Effector memory CD8-positive, alpha-beta T cell (primary cell): ENCODE measurements at regions not wholly inside any gene's neighbourhood (a gene's known extent, or its start where the extent isn't known, plus 50 kb on each side); places are given as distances from the start of the nearest gene placed in this dataset.

Experiments
- ATAC-seq: fragments of 150-1000 bp; cut with Tn5 transposase; replicated peaks from 2 replicates; pipeline ENCODE4 v1.10.0; 2021; ENCODE audit warnings: mild to moderate bottlenecking, moderate library complexity
- DNase-seq, 3 experiments: peaks; one replicate each; pipeline ENCODE4 v3.0.0; 2021
- H3K27ac Mint-ChIP-seq, 2 donors: one replicate each; pipeline ENCODE4 v1.8.0; 2022; ENCODE audit warnings: mild to moderate bottlenecking in 2 of 2, mixed read lengths in 2 of 2, moderate library complexity in 2 of 2
- H3K27me3 Mint-ChIP-seq, 2 donors: one replicate each; pipeline ENCODE4 v1.8.0; 2022; ENCODE audit warnings: mixed read lengths in 2 of 2
- H3K36me3 Mint-ChIP-seq: one replicate; pipeline ENCODE4 v1.8.0; 2022; ENCODE audit warnings: mild to moderate bottlenecking, moderate library complexity, mixed read lengths; ENCODE audit not compliant: insufficient read depth
- H3K4me1 Mint-ChIP-seq, 2 donors: one replicate each; pipeline ENCODE4 v1.8.0; 2022; ENCODE audit warnings: low read depth in 2 of 2, mixed read lengths in 2 of 2
- H3K4me3 Mint-ChIP-seq, 2 donors: one replicate each; pipeline ENCODE4 v1.8.0; 2022; ENCODE audit warnings: mild to moderate bottlenecking in 2 of 2, mixed read lengths in 2 of 2, moderate library complexity in 2 of 2
- H3K9me3 Mint-ChIP-seq, 2 donors: one replicate each; pipeline ENCODE4 v1.8.0; 2022; ENCODE audit warnings: mixed read lengths in 2 of 2

DNA sequence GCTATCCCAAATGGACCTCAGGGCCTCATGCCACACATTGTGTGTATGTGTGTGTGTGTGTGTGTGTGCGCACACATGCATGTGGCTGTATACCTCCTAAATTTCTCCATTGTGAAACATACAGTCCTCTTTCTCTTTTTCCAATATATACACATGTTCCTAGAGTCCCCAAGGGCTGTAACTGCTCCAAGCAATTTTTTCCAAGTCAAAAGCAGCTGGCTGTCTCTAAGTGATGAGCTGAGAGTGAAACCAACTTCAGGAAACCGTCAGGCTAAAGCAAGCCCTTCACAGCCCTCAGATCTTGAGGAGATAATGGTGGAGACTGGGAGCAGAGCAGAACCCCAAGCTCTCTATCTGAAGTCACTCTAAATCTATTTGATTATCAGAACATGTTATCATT is 496.1 kb upstream of the DIPK2B start:
- H3K9me3 Mint-ChIP-seq = no peaks in the 10 kb centered on the region
- no peak overlapping the region for H3K27ac Mint-ChIP-seq
- H3K4me3 Mint-ChIP-seq = no peak overlapping the region
- H3K36me3 Mint-ChIP-seq = no peaks in the 10 kb centered on the region
- no peak for DNase-seq
- no peaks in the 10 kb centered on the region for H3K4me1 Mint-ChIP-seq
- ATAC-seq = no peak
- H3K27me3 Mint-ChIP-seq = no peaks in the 10 kb centered on the region

DNA sequence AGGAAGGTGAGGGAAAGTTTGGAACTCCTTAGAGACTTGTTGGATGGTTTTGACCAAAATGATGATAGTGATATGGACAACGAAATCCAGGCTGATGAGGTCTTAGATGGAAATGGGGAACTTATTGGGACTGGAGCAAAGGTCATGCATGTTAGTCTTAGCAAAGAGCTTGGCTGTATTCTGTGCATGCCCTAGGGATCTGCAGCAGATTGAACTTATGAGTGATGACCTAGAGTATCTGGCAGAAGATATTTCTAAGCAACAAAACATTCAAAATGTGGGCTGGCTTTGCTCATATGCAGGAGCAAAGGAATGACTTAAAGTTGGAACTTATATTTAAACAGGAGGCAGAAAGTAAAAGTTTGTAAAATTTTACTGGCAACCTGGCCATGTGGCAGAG is 489.3 kb upstream of the DIPK2B start:
- no peaks in the 10 kb centered on the region for H3K9me3 Mint-ChIP-seq
- peaks cover 0 to 1% of the 10 kb centered on the region in 2 donors for H3K4me1 Mint-ChIP-seq
- H3K27ac Mint-ChIP-seq = no peak overlapping the region
- ATAC-seq (no peak), DNase-seq (no peak)
- H3K36me3 Mint-ChIP-seq = no peaks in the 10 kb centered on the region
- no peak overlapping the region for H3K4me3 Mint-ChIP-seq
- H3K27me3 Mint-ChIP-seq = peaks cover 0 to 8% of the 10 kb centered on the region in 2 donors

DNA sequence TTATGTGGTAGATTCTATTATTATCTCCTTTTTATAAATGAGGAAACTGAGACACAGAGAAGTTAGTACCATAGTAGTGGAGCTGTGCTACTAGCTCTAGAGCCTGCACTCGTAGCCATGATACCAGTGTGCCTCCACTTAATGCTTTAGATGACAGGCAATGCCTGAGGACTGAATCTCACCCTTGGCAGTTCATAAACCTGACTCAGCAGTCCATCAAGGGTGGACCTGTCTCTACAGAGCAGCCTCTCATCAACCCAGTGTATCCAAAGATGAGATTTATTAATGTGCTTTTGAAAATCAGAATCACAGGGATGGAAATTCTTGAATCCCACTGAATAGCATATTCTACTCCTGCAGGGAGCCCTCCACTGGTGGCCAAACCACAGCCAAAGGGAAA is 483.2 kb upstream of the DIPK2B start:
- Mint-ChIP-seq H3K4me1 (peaks cover 0 to 1% of the 10 kb centered on the region in 2 donors), H3K9me3 (no peaks in the 10 kb centered on the region), H3K27me3 (no peaks in the 10 kb centered on the region), H3K36me3 (no peaks in the 10 kb centered on the region), H3K4me3 (no peak overlapping the region), H3K27ac (no peak overlapping the region)
- no peak for DNase-seq
- ATAC-seq = no peak

DNA sequence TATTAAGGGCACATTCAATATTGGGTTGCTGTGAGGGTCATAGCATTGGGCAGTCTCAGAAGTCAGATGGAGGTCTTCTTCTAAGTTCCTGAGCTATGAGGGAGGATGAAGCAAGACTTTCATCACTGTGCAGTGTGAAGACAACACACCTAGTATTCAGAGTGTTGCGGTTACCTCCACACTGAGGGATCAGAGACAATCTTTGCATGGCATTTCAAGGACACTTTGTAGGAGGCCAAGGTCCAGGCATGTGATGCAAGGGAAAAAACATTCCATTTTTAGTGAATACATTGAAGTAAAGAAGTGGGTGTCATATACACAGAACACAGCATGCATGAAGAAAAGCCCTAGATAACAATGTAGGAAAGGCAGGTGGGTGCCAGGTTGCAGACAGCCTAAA is 481.2 kb upstream of the DIPK2B start:
- DNase-seq (no peak), ATAC-seq (no peak)
- no peaks in the 10 kb centered on the region for H3K27me3 Mint-ChIP-seq
- no peak overlapping the region for H3K4me3 Mint-ChIP-seq
- peaks cover 0 to 1% of the 10 kb centered on the region in 2 donors for H3K4me1 Mint-ChIP-seq
- no peak overlapping the region for H3K27ac Mint-ChIP-seq
- H3K36me3 Mint-ChIP-seq = no peaks in the 10 kb centered on the region
- H3K9me3 Mint-ChIP-seq = no peaks in the 10 kb centered on the region

DNA sequence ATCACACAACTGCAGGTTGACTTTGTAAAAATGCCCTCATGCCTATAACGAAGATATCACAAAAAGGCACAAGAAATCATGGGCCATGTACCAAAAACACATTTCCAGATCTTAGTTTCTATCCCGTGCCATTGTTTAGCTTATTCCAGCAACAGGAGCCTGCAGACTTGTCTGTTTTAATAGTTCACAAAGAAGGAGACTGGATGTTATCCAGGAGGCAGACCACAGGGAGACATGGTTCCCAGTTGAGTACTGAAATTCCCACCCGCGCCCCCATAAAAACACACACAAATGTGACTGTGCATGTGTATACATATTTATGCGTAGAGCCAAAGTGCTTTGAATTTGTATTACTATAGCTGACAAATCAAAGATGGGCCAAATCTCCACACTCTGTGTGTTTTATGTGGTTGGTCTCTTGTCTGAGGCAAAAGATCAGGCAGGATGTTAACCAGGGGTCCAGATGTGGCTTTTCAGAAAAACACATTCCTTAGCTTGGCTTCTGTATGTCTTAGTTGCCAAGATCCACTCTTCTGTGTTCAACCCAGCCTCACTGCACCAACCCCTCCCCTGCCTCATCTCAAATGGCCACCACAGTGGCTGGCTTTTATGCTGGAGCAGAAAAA is 469.2 kb upstream of the DIPK2B start:
- Mint-ChIP-seq H3K36me3 (no peaks in the 10 kb centered on the region), H3K27ac (no peak overlapping the region), H3K4me1 (no peaks in the 10 kb centered on the region), H3K27me3 (no peaks in the 10 kb centered on the region), H3K4me3 (no peak overlapping the region), H3K9me3 (no peaks in the 10 kb centered on the region)
- ATAC-seq = no peak
- DNase-seq = no peak

DNA sequence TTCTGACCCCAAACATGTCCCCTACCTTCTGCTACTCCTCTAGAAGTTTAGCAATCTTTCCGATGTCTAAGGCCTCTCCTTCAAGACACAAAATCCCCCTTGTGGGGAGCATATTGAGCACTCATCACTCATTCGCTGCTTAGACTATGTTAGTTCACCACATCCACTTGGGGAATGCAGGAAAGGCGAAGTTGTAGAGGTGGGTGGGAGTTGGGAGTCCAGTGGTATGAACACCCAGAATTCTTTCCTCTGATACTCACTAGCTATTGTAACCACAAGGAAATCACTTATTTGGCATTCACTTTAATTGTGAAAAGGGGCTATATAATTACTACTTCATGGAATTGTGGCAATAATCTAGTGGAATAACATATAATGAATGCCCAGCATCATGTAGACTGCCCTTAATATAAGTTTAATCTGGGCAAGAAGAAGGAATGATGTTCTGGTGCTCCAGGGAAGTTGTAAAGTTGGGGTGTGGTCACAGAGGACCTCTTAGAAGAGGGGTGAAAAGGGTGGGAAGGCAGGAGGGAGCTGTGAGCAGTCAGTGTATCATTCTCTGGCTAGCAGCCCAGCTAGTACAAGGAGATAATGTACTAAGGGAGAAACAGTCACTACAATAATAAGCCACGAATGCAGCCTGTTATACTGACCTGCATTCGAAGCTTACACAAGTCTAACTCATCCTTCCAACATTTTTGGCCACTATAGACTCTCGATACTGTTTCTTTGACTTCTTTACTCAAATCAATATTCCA is 468.2 kb upstream of the DIPK2B start:
- ATAC-seq = no peak
- no peaks in the 10 kb centered on the region for H3K27me3 Mint-ChIP-seq
- no peak for DNase-seq

DNA sequence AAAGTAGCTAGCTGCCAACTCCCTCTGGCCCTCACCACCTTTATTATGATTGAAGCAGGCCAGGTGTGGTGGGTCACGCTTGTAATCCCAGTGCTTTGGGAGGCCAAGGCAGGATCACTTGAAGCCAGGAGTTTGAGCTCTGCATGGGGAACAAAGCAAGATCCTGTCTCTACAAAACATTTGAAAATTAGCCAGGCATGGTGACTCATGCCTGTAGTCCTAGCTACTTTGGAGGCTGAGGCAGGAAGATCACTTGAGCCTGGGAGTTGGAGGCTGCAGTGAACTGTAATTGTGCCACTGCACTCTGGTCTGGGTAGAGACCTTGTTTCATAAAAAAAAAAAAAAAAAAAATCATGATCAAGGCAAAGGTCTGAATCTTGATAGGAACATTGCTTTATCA is 467.0 kb upstream of the DIPK2B start:
- Mint-ChIP-seq H3K9me3 (no peaks in the 10 kb centered on the region), H3K36me3 (no peaks in the 10 kb centered on the region), H3K27ac (no peak overlapping the region), H3K27me3 (no peaks in the 10 kb centered on the region), H3K4me1 (no peaks in the 10 kb centered on the region), H3K4me3 (no peak overlapping the region)
- no peak for DNase-seq
- ATAC-seq = no peak

More for the DNA sequence above, 468.2 kb upstream of the DIPK2B start:
- Mint-ChIP-seq H3K9me3 (no peaks in the 10 kb centered on the region), H3K27ac (no peak overlapping the region), H3K4me1 (no peaks in the 10 kb centered on the region), H3K36me3 (no peaks in the 10 kb centered on the region), H3K4me3 (no peak overlapping the region)

DNA sequence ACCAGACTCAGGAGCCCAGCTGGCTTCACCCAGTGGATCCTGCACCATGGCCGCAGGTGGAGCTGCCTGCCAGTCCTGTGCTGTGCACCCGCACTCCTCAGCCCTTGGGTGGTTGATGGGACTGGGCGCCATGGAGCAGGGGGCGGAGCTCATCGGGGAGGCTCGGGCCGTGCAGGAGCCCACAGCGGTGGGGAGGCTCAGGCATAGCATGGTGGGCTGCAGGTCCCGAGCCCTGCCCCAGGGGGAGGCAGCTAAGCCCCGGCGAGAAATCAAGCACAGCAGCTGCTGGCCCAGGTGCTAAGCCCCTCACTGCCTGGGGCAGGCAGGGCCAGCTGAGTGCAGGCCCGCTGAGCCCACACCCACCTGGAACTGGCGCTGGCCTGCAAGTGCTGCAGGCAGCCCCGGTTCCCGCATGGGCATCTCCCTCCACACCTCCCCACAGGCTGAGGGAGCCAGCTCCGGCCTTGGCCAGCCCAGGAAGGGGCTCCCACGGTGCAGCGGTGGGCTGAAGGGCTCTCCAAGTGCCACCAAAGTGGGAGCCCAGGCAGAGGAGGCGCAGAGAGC is 464.1 kb upstream of the DIPK2B start:
- ATAC-seq = no peak
- Mint-ChIP-seq H3K27ac (no peak overlapping the region), H3K4me1 (no peaks in the 10 kb centered on the region), H3K27me3 (no peaks in the 10 kb centered on the region), H3K9me3 (no peaks in the 10 kb centered on the region), H3K4me3 (no peak overlapping the region), H3K36me3 (no peaks in the 10 kb centered on the region)
- DNase-seq = no peak

DNA sequence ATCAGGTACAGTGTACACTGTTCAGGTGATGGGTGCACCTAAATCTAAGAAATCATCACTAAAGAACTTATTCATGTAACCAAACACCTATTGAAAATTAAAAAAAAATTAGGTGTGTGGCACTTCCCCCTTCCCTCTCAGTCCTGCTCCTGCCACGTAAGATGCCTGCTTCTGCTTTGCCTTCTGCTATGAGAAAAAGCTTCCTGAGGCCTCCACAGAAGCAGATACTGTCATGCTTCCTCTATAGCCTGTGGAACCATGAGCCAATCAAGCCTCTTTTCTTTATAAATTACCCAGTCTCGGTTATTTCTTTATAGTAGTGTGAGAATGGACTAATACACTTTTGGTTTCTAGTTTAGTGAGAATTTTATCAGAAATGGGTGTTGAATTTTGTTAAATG is 459.8 kb upstream of the DIPK2B start:
- H3K4me3 Mint-ChIP-seq = no peak overlapping the region
- H3K36me3 Mint-ChIP-seq = no peaks in the 10 kb centered on the region
- no peaks in the 10 kb centered on the region for H3K9me3 Mint-ChIP-seq
- H3K27me3 Mint-ChIP-seq = no peaks in the 10 kb centered on the region
- ATAC-seq (no peak), DNase-seq (no peak)
- H3K27ac Mint-ChIP-seq = no peak overlapping the region
- H3K4me1 Mint-ChIP-seq = no peaks in the 10 kb centered on the region

DNA sequence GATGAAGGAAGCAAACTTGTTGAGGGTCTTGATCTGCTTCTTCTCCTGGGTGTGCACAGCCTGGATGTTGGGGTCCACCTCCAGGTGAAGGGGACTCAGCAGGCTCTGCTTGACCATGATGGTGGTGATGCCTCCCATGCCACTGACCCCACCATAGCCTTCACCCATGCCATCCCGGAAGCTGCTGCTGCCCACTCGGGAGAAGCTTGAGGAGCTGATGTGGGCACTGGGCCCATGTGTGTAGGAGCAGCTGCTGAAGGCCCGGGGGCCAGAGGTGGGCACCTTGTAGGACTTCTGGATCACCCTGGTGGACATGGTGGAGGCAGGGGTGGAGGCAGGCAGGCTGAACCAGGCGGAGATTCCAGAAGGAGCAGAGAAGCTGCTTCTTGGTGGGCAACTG is 432.7 kb upstream of the DIPK2B start:
- Mint-ChIP-seq H3K4me3 (no peak overlapping the region), H3K27ac (no peak overlapping the region), H3K27me3 (peaks cover 0 to 5% of the 10 kb centered on the region in 2 donors), H3K4me1 (no peaks in the 10 kb centered on the region), H3K9me3 (no peaks in the 10 kb centered on the region), H3K36me3 (no peaks in the 10 kb centered on the region)
- DNase-seq = no peak
- ATAC-seq = no peak

DNA sequence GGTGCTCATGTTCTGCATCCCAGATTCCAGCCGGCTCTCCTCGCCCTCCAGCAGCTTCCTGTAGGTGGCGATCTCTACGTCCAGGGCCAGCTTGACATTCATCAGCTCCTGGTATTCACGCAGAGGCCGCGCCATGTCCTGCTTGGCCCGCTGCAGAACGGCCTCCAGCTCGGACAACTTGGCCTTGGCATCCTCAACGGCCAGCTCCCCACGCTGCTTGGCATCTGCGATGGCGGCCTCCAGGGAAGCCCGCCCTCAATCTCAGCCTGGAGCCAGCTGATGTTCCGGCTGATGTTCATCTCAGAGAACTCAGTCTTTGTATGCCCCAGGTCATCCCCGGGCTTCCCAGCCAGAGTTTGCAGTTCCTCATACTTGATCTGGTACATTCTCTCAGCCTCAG is 431.8 kb upstream of the DIPK2B start:
- Mint-ChIP-seq H3K27me3 (peaks cover 0 to 5% of the 10 kb centered on the region in 2 donors), H3K36me3 (no peaks in the 10 kb centered on the region), H3K9me3 (no peaks in the 10 kb centered on the region), H3K4me3 (no peak overlapping the region), H3K27ac (no peak overlapping the region), H3K4me1 (no peaks in the 10 kb centered on the region)
- ATAC-seq (no peak), DNase-seq (no peak)

DNA sequence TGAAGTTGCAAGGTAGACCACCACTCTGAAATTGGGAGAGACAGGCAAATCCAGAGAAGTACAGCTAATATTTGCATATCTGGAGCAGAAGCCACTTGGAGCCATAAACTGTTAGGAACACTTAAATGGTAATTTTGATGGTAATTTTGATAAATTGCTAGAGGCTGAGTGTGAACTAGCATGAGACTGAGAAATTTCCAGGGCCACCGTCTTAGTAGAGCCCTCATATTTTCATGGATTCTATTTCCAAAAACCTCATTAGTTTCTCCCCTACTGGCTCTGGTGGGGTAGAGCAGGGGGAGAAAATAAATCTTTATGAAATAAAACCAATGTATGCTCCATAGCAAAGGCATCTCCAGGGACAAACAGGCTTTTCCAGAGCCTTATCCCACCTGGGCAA is 429.4 kb upstream of the DIPK2B start:
- DNase-seq (no peak), ATAC-seq (no peak)
- H3K27ac Mint-ChIP-seq = no peak overlapping the region
- H3K4me1 Mint-ChIP-seq = no peaks in the 10 kb centered on the region
- no peaks in the 10 kb centered on the region for H3K9me3 Mint-ChIP-seq
- no peaks in the 10 kb centered on the region for H3K27me3 Mint-ChIP-seq
- no peaks in the 10 kb centered on the region for H3K36me3 Mint-ChIP-seq
- H3K4me3 Mint-ChIP-seq = no peak overlapping the region

DNA sequence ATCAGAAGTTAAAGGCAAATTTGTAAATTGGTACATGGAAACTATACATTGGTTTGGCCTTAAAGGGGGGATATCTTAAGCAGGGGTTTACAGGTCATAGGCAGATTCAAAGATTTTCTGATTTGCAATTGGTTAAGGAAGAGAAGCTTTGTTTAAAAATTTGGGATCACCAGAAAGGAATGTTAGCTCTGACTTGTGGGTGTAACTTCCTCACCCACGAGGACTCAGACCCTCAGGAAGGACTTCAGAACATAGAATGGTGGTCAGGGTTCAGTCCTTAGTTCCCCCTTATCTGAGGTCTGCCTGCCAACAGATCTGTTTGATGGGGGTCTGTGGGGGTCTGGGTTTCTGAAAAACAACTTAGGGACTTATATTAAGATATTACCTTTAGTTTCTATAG is 427.4 kb upstream of the DIPK2B start:
- Mint-ChIP-seq H3K36me3 (no peaks in the 10 kb centered on the region), H3K4me1 (no peaks in the 10 kb centered on the region), H3K9me3 (no peaks in the 10 kb centered on the region), H3K27ac (no peak overlapping the region), H3K27me3 (no peaks in the 10 kb centered on the region), H3K4me3 (no peak overlapping the region)
- DNase-seq = no peak
- ATAC-seq = no peak

DNA sequence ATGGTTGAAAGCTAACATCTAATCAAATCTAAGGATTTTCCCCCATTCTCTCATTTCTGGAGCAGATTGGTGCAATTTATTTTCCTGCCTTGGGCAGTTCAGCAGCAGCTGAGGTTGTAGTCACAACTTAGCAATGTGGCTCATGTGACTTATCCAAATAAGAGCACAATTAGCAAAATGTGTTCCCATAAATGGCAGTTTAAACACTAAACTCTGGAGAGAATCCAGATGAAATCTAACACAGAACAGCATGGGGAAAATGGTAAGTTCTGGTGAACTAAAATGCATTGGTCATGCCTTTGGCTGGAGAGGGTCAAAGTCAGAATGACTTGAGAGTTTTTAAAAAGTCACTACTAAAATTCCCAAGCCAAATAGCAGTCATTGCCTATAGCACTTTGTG is 422.6 kb upstream of the DIPK2B start:
- no peak for ATAC-seq
- Mint-ChIP-seq H3K27ac (no peak overlapping the region), H3K4me1 (no peaks in the 10 kb centered on the region), H3K9me3 (no peaks in the 10 kb centered on the region), H3K4me3 (no peak overlapping the region), H3K36me3 (no peaks in the 10 kb centered on the region), H3K27me3 (no peaks in the 10 kb centered on the region)
- DNase-seq = no peak
